ENCODE measurements at regions not wholly inside any gene's neighbourhood (a gene's known extent, or its start where the extent isn't known, plus 50 kb on each side); places are given as distances from the start of the nearest gene placed in this dataset.
A peak's percentile ranks its signal among the peaks of the same experiment; 100 is the strongest.
"Not testable (repeated sequence)": the region's sequence is repeated elsewhere in the genome, so short reads cannot be mapped to it uniquely, and the experiment has no call there.

DNA sequence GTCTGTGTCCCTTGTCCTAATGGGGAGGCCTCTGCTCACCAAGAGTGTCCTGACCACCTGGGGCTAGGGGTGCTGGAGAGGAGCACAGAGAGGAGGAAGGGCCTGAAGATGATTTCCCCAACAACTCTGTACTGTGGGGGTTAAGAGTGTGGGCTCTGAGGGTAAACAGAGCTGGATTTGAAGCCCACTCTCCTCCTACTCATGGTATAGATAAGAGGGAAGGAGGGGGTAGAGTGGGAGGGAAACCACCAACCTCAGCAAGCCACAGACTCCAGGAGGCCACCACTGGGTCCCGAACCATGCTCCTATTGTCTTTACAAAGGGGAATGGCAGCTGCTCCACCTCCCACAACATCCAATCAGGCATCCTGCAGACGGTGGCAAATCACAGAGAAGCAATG is 103.6 kb upstream of the RNU6-1 start:
- no peak for DNase-seq (ENCODE audit: low read depth in 3 of 3, low spot score in 2 of 3)

DNA sequence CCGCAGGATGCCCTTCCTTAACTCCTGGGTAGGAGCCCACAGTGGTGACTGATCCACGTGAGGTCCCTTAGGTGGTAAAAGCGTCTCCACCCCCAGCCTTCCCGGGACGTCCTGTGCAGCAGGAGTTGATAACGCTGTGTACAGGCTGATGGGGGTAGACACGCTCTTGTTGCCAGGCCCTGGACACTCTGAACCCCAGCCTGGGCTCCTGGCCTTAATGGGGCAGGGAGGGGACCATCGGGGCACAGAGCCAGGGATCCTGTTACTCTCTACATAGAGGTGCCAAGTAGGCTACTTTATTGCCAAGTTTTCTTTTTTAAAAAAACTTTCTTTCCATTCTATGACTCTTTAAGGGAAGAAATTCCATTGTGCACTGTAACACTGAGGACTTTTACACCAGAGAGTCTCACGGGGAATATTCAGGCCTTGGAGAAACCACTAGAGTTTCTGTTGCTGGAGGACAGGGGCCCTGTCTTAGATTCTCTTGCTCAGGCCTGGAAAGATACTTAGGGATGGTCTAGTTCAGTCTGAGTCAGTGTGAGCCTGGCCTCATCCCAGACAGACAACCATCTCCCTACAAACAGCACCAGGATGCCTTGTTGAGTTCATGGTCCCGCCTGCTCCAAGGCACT is 104.3 kb upstream of the RNU6-1 start:
- no peak for DNase-seq (ENCODE audit: low read depth in 3 of 3, low spot score in 2 of 3)

DNA sequence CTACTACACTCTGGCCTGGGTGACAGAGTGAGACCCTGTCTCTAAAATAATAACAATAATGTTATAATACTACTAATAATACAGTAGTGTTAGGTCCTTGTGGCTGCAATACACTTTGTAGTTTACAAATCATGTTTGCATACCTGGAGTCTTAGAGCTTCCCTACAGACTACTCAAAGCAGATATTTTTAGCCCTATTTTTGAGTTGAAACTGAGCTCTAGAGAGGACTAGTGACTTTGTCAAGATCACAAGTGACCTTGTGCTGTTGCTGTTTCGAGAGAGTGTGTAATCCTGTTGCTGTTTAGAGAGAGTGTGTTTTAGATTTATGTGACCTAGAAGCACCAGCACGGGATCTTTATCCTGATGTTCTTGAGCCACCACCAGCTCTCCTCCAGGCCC is 105.3 kb upstream of the RNU6-1 start:
- no peak for DNase-seq (ENCODE audit: low read depth in 3 of 3, low spot score in 2 of 3)

DNA sequence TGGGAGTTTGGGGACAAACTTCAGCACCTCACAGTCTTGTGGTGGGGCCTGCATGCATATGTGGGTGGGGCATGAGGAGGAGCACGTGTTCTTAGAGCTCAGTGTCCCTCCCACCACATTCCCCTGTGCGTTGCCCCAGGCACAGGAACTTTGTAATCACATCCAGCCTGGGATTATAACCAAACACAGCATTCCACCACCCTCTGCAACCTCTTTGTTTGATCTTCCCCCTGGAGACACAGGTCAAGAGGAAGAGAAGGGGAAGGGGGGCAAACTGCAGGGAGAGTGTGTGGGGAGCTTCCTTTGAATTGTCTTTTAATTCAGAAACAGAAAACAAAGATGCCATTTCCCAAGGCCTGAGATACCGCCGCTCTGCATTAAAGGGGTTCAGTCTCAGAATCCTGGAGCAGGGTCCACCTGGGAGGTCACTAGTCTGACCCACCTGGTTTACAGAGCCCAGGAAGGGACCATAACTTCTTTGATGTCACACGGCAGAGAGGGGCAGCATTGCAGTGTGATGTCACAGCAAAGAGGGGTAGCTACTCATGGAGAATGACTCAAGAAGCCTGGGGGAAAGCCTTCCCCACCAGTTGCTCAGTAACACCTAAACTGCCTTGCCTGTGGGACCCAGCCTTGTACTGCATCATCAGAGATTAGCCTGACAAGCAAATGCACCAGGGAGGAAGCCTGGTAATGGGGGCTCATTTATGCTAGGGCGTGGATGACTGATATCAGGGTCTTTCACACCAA is 106.3 kb upstream of the RNU6-1 start:
- peak in 1 of 3 donors; percentile 56 for DNase-seq (ENCODE audit: low read depth in 3 of 3, low spot score in 2 of 3)

DNA sequence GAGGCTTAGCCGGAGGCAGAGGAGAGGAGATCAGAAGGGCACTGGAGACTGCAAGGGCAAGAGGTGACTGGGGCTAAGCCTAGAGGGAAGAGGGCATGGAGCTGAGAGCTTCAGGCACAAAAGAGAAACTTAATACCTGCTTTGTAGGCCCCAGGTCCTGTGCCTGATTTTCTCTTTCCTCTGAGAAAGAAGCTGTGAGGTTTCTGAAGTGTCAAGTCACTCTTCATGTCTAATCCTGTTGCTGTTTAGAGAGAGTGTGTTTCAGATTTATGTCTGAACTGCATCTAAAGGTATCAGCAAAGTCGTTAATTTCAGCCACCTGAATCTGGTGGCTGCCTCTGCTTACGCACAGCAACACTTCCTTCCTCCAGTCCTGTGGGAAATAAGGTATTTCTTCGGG is 106.9 kb upstream of the RNU6-1 start:
- no peak for DNase-seq (ENCODE audit: low read depth in 3 of 3, low spot score in 2 of 3)

DNA sequence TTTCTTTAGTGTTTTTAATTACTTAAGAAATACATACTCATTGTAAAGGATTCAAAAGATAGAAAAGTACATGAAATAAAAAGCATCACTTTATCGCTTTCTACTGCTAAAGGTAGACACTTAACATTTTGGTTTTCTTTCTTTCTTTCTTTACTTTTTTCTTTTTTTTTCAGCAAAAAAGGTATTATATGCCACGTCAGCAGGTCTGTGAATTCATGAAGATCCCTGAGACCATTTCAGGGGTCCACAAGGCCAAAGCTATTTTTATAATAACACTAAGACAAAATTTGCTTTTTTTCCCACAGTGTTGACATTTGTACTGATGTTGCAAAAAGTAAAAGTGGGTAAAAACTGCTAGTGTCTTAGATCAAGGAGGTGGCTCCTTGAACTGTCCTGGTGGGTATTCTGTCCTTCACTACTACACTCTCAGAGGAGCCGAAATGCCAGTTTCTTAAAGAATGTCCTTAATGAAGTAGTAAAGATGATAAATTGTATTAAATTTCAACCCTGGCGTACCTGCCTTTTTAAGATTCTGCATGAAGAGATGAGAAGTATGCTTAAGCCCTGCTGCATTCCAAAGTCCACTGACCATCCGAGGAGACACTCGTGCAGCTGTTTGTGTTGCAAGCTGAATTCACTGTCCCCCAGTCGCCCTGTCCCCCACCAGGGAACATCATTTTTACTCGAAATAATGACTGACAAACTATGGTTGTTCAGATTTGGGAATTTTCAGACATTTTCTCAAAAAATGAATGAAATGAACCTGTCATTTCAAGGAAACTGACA is 106.7 kb upstream of the PIAS1 start:
- no peak for DNase-seq (ENCODE audit: low read depth in 3 of 3, low spot score in 2 of 3)

DNA sequence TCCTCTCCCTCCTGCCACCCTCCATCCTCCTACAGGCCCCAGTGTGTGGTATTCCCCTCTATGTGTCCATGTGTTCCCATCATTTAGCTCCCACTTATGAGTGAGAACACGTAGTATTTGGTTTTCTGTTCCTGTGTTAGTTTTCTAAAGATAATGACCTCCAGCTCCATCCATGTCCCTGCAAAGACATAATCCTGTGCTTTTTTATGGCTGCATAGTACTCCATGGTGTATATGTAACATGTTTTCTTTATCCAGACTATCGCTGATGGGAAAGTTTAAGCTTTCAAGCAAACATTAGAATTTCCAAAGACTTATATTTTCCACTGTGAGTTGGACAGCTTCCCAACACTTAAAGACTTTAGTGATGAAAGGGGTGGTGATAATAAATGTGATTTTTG is 105.9 kb upstream of the PIAS1 start:
- DNase-seq (ENCODE audit: low read depth in 3 of 3, low spot score in 2 of 3), result no peak

DNA sequence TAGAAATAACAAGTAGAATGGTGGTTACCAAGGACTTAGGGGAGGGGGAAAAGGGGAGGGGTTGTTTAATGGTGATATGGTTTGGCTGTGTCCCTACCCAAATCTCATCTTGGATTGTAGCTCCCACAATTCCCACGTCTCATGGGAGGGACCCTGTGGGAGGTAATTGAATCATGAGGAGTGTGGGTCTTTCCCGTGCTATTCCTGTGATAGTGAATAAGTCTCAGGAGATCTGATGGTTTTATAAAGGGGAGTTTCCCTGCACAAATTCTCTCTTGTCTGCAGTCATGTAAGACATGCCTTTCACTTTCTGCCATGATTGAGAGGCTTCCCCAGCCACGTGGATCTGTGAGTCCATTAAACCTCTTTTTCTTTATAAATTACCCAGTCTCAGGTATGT is 102.9 kb upstream of the PIAS1 start:
- DNase-seq (ENCODE audit: low read depth in 3 of 3, low spot score in 2 of 3), result not testable (repeated sequence)

DNA sequence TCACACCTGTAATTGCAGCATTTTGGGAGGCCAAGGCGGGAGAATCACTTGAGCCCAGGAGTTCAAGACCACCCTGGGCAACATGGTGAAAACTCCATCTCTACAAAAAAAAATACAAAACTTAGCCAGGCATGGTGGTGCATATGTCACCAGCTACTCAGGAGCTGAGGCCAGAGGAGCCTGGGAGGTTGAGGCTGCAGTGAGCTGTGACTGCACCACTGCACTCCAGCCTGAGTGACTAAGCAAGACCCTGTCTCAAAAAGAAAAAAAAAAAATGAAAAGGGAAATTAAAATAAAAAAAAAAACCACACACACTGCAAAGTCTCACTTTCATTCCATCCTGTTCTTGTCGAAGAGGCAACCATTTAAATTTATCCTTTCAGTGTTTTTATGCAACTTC is 100.8 kb upstream of the PIAS1 start:
- no peak for DNase-seq (ENCODE audit: low read depth in 3 of 3, low spot score in 2 of 3)

DNA sequence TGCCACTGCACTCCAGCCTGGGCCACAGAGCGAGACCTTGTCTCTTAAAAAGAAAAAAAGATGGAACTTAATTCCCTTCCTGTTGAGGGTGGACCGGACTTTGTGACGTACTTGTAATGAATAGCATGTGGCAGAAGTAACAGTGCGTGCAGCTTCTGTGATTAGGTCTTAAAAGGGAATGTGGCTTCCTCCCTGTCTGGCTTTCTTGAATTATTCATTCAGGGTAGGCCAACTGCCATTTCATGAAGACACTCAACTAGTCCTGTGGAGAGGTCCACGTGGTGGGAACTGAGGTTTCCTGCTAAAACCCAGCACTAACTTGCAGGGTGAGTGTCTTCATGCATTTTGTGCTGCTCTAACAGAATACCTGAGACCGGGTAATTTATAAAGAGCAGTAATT is 98.9 kb upstream of the PIAS1 start:
- DNase-seq (ENCODE audit: low read depth in 3 of 3, low spot score in 2 of 3), result no peak

DNA sequence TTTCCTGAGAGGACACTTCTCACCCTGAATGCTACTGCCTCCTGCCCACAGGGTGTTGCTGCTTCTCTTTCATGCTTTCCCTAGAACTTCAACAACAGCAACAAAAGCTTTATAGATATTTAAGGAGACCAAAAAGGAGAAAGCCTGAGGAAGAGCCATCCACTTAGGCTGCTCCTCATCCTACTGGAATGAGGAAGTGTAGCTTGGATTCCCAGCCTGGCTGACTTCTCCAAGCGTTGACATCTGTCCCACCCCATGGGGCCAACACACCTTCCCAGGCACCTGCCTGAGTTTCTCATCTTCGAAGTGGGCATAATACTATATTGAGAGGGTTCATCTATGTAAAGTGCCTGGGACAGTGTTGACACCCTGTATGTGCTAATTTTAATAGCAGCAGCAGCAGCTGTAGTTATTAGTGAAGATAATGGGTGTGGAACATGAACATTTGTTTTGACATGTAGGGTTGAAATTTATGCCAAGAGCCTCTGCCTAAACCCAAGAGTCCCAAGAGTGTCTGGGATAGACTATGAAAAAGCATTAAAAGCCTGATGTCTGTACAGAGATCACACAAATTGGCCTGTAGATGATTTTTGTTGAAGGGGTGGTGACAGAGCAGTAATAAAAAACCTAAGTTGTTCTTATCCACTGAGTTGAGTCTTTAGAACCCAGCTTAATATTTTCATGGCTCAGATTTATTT is 96.5 kb upstream of the PIAS1 start:
- DNase-seq (ENCODE audit: low read depth in 3 of 3, low spot score in 2 of 3), result no peak

DNA sequence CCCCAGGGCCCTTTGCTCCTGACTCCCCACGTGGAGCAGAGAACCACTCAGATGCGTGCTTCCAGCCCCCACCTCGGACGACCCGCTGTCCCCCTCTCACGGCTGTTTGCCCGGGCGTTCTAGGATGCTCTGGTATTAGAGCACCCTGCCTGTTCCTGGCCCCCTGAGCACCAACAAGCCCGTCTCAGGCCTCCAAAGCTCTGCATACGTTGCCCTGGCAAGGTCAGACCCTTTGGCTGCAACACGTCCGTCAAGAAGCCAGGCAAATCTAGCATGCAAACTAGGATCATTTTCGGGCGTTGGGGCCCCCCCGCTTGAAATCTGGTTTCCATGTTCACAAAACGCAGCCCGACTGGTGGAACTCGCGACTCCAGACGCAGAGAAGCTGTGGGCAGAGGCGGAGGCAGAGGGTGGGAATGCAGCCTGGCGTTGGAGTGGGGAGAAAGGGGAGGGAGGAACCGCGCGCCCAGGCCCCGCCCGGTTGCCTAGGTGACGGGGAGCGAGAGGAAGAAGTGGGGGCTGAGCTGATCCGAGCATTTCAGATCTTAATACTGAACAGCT is 86.2 kb upstream of the PIAS1 start:
- DNase-seq (ENCODE audit: low read depth in 3 of 3, low spot score in 2 of 3), result no peak

DNA sequence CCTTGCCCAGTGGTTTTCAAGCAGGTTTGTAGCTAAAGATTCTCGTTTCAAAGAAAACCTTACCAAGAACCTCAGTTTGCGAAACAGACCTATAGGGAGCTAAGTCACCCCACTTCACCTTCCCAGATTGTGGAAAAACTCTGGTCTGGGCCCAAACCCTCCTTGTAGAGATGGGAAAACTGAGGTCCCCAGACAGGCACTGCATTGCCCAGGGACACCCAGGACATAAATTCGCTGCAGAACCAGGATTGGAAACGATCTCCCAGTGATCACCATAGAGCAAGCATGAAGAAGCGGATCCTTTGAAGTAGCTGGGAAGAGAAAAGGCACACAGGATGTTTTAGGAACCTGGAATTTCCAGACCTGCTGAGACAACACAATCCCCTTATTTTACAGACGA is 85.6 kb upstream of the PIAS1 start:
- DNase-seq (ENCODE audit: low read depth in 3 of 3, low spot score in 2 of 3), result no peak

DNA sequence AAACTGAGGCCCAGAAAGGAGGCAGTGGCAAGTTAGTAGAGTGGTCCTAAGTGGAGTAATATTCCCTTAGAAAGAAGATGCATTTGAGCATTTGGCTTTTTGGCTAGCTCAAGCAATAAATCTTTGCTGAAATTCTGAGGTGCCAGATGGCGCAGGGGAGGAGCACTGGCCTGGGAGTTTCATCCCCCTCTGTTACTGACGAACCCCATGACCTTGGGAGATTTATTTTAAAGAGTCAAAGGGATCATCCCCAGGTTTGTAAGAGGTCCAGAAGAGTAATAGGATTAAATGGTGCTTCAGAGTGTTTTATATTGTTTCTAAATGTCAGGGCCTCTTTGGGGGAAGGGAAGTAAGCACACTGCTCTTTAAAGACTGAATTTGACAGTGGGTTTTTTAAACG is 85.1 kb upstream of the PIAS1 start:
- no peak for DNase-seq (ENCODE audit: low read depth in 3 of 3, low spot score in 2 of 3)

DNA sequence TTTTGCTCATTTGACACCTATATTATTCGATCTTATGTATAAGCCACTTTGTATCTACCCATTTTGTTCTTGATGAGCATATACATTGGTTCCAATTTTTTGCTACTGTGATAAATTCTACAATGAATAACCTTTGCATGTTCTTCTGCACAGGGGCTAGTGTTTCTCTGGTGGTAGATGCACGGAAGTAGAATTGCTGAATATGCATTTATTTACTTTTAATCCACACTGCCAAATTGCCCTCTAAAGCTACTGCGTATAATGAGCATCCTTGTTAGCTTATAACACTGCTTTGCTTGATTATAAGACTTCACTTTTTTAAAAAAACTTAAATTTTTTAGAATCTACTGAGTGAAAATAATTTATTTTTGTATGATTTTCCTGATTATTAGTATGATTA is 84.2 kb upstream of the PIAS1 start:
- no peak for DNase-seq (ENCODE audit: low read depth in 3 of 3, low spot score in 2 of 3)

DNA sequence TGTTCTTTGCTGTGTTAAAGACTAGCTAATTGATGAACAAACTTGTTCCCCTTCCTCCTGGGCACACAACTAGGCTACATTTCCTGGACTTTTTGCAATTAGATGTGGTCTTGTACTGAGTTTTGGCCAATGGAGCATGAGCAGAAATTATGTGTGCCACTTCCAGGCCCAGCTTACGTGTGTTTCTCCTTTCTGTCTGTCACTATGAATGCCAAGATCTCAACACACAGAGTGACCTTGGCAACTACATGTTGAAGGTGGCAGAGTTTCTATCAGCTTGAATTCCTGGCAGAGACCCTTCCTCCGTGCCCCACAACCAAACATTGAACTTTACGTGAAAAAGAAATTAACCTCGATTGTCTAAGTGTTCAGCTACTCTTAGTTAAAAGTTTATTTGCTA is 81.7 kb upstream of the PIAS1 start:
- no peak for DNase-seq (ENCODE audit: low read depth in 3 of 3, low spot score in 2 of 3)

DNA sequence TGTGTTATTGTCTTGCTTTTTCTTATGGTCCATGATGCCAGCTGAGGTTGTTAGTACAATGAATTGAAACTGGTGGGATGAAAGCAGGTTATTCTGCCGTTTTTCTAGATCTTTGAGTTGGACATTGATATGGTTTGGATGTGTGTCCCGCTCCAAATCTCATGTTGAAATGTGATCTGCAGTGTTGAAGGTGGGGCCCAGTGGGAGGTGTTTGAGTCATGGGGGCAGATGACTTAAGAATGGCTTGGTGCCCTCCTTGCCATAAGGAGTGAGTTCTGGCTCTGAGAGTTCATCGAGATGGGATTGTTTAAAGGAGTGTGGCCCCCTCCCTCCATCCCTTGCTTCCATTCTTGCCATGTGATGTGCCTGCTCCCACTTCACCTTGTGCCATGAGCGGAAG is 80.3 kb upstream of the PIAS1 start:
- no peak for DNase-seq (ENCODE audit: low read depth in 3 of 3, low spot score in 2 of 3)

DNA sequence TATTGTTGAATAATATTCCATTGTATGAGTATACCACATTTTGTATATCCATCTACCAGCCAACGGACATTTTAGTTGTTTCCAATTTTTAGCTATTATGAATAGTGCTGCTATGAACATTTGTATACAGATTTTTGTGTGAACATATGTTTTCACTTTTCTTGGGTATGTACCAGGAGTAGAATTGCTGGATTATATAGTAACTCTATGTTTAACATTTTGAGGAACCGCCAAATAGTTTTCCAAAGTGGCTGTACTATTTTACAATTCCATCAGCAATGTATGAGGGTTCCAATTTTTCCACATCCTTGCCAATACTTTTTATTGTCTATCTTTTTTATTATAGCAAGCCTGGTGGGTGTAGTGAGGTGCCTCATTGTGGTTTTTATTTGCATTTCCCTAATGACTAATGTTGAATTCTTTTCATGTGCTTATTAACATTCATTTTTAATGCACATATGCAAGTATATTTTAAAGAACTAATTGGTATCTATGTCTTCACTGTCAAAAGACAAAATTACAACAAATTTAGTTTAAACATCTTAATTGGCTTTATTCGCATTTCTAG is 77.5 kb upstream of the PIAS1 start:
- no peak for DNase-seq (ENCODE audit: low read depth in 3 of 3, low spot score in 2 of 3)

DNA sequence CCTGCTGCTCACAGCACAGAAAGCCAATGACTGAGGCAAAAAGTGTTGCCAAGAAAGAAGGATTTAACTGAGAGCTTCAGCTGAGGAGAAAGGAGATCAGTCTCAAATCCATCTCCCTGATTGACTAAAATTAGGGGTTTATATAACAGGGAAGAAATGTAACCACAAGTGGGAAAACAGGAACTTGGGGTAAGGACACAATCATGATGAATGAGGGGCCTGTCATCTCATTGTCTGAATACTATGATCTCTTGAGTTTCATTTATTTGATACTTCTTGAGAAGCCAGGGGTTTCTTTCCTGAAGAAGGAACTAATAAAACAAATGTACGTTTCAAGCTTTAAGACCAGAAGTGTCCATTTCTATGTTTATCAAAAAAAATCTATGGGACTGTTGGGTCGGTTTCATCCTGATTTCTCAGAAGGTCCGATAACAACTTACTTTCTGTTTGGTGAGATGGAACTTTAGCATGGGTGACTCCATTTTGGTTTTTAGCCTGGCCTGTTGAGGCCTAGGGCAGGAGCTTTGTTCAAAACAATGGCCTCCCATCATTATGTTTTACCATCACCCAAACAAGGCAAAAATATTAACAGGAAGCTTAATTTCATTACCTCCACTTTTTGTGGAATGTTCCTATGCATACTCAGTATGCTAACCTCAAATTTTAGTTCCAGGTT is 76.6 kb upstream of the PIAS1 start:
- DNase-seq (ENCODE audit: low read depth in 3 of 3, low spot score in 2 of 3), result no peak

DNA sequence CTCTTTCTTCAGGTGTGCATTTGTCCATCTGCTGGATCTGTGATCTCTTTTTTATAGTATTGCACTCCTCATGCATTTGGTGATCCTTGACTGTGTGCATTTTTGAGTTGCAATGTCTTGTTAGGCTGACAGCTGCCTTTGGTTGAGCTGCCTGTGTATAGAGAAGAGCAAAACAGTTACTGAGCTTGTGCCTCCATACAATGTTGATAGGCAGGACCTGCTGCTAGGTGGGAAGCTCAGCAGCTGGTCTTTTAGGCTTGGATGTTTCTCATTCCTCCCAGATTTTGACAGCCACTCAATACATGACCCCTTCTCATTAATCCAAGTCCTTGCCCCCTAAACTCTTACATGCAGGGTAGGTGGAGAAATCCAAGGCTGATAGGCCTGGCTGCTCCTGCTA is 74.8 kb upstream of the PIAS1 start:
- DNase-seq (ENCODE audit: low read depth in 3 of 3, low spot score in 2 of 3), result no peak
